Retina (tissue), 1 donor: ENCODE measurements at regions not wholly inside any gene's neighbourhood (a gene's known extent, or its start where the extent isn't known, plus 50 kb on each side); places are given as distances from the start of the nearest gene placed in this dataset.
"Not testable (repeated sequence)": the region's sequence is repeated elsewhere in the genome, so short reads cannot be mapped to it uniquely, and the experiment has no call there.

Experiments
- DNase-seq: peaks from one replicate; pipeline ENCODE4 v3.0.0-alpha.2; 2016

- DNase-seq: peak; percentile 22
Observed at GRCh38 chr9:100639854-100640253, 62.0 kb downstream of the CAVIN4 start.

- DNase-seq: no peak
Observed at GRCh38 chr9:100640447-100641050, 62.7 kb downstream of the CAVIN4 start.

- DNase-seq: no peak
Observed at GRCh38 chr9:100641166-100641565, 63.3 kb downstream of the CAVIN4 start.

GRCh38 chr9:100652850-100653249 is 75.0 kb downstream of the CAVIN4 start:
- no peak for DNase-seq

- DNase-seq: no peak
Observed at GRCh38 chr9:100653643-100654334, 75.9 kb downstream of the CAVIN4 start.

GRCh38 chr9:100656851-100657250 is 79.0 kb downstream of the CAVIN4 start:
- DNase-seq: not testable (repeated sequence)

- DNase-seq: no peak
Observed at GRCh38 chr9:100661668-100662067, 83.8 kb downstream of the CAVIN4 start.

GRCh38 chr9:100662122-100662521 is 84.2 kb downstream of the CAVIN4 start:
- DNase-seq: no peak

- no peak for DNase-seq
Observed at GRCh38 chr9:100667448-100667847, 89.6 kb downstream of the CAVIN4 start.

GRCh38 chr9:100668024-100668423 is 90.1 kb downstream of the CAVIN4 start:
- DNase-seq: no peak

- no peak for DNase-seq
Observed at GRCh38 chr9:100669968-100670367, 92.1 kb downstream of the CAVIN4 start.

- DNase-seq: peak; percentile 34
Observed at GRCh38 chr9:100670719-100671118, 92.8 kb downstream of the CAVIN4 start.

GRCh38 chr9:100671898-100672297 is 94.0 kb downstream of the CAVIN4 start:
- DNase-seq: no peak

- no peak for DNase-seq
Observed at GRCh38 chr9:100673249-100673648, 95.4 kb downstream of the CAVIN4 start.

GRCh38 chr9:100674419-100675122 is 96.7 kb downstream of the CAVIN4 start:
- no peak for DNase-seq

- no peak for DNase-seq
Observed at GRCh38 chr9:100679834-100680233, 102.0 kb downstream of the CAVIN4 start.

GRCh38 chr9:100686420-100686819 is 108.5 kb downstream of the CAVIN4 start:
- no peak for DNase-seq

- DNase-seq: no peak
Observed at GRCh38 chr9:100689635-100690034, 111.8 kb downstream of the CAVIN4 start.

- no peak for DNase-seq
Observed at GRCh38 chr9:100690438-100690837, 112.6 kb downstream of the CAVIN4 start.

- no peak for DNase-seq
Observed at GRCh38 chr9:100697339-100697738, 119.5 kb downstream of the CAVIN4 start.

GRCh38 chr9:100698945-100699344 is 121.1 kb downstream of the CAVIN4 start:
- DNase-seq: no peak

GRCh38 chr9:100699668-100700067 is 121.8 kb downstream of the CAVIN4 start:
- DNase-seq: no peak

GRCh38 chr9:100700689-100701318 is 122.9 kb downstream of the CAVIN4 start:
- peak; percentile 57 for DNase-seq
